B cell (primary cell): ENCODE measurements at regions not wholly inside any gene's neighbourhood (a gene's known extent, or its start where the extent isn't known, plus 50 kb on each side); places are given as distances from the start of the nearest gene placed in this dataset.

Experiments
- ATAC-seq: fragments of 200-7000 bp; cut with Tn5 transposase; one replicate; pipeline ENCODE4 v1.10.0; 2021; ENCODE audit warnings: low read depth, mild to moderate bottlenecking, moderate number of reproducible peaks, moderate library complexity
- CTCF ChIA-PET: fragments of 350-600 bp; sonication (Branson Sonifier 250); formaldehyde crosslinking; loops from one replicate; lab custom pipeline; 2021; ENCODE audit warnings: antibody characterized with exemption, inconsistent platforms; lab: Charles Lee
- POLR2A ChIA-PET: fragments of 350-600 bp; sonication (Branson Sonifier 250); formaldehyde crosslinking; loops from one replicate; lab custom pipeline; 2021; ENCODE audit warnings: antibody characterized with exemption; lab: Charles Lee
- DNase-seq: peaks from one replicate; pipeline ENCODE4 v3.0.0; 2013
- H2AFZ ChIP-seq: 2 replicates; pipeline ENCODE4 v1.6.1; 2012; ENCODE audit warnings: mild to moderate bottlenecking, low read depth, low read length; ENCODE audit not compliant: insufficient read depth, poor library complexity, severe bottlenecking
- H3K27ac ChIP-seq, 2 donors: 1 replicate in 1 of 2; 2 replicates in 1 of 2; pipeline ENCODE4 v1.5.1; 2012 to 2013; ENCODE audit warnings: low read length in 2 of 2, mild to moderate bottlenecking in 2 of 2, moderate library complexity in 1 of 2
- H3K27me3 ChIP-seq, 4 experiments: fragments of 200-600 bp in 1 of 4; sonication (generic) in 1 of 4; replicated peaks in 1 of 4; 1 replicate in 2 of 4; 2 replicates in 2 of 4; pipeline versions ENCODE4 v1.6.1 to v1.7.0; 2013 to 2016; ENCODE audit warnings: low read length in 3 of 4, mild to moderate bottlenecking in 2 of 4, mixed read lengths in 1 of 4, moderate library complexity in 1 of 4; ENCODE audit not compliant: insufficient read depth in 4 of 4, control insufficient read depth in 3 of 4; ENCODE audit errors: control extremely low read depth in 1 of 4
- H3K36me3 ChIP-seq, 2 experiments: replicated peaks in 1 of 2; 1 replicate in 1 of 2; 2 replicates in 1 of 2; pipeline versions ENCODE4 v1.6.1 to v1.7.1; 2013; ENCODE audit warnings: low read length in 1 of 2; ENCODE audit not compliant: insufficient read depth in 2 of 2, control insufficient read depth in 1 of 2; ENCODE audit errors: control extremely low read depth in 1 of 2, extremely low read depth in 1 of 2
- H3K4me1 ChIP-seq, 2 donors: fragments of 200-600 bp in 1 of 2; sonication (generic) in 1 of 2; 1 replicate in 1 of 2; 2 replicates in 1 of 2; pipeline versions ENCODE4 v1.5.1 to v1.6.1; 2013 to 2017; ENCODE audit warnings: low read length in 2 of 2; ENCODE audit not compliant: control insufficient read depth in 2 of 2, insufficient read depth in 2 of 2
- H3K4me2 ChIP-seq: replicated peaks from 2 replicates; pipeline ENCODE3; 2012; ENCODE audit warnings: mild to moderate bottlenecking, low read depth, low read length; ENCODE audit not compliant: poor library complexity, severe bottlenecking
- H3K4me3 ChIP-seq, 5 experiments: fragments of 200-600 bp in 1 of 5; sonication (generic) in 1 of 5; 1 replicate in 3 of 5; 2 replicates in 2 of 5; pipeline versions ENCODE4 v1.5.1 to v1.7.0; 2011 to 2016; ENCODE audit warnings: low read length in 4 of 5, mild to moderate bottlenecking in 4 of 5, low read depth in 2 of 5, control low read depth in 1 of 5, moderate library complexity in 1 of 5; ENCODE audit not compliant: insufficient read depth in 1 of 5; ENCODE audit errors: control extremely low read depth in 1 of 5, extremely low read depth in 1 of 5
- H3K79me2 ChIP-seq: fragments of 200-600 bp; sonication (generic); one replicate; pipeline ENCODE4 v1.6.0; 2016; ENCODE audit warnings: low read length; ENCODE audit not compliant: control insufficient read depth, insufficient read depth
- H3K9ac ChIP-seq: fragments of 200-600 bp; sonication (generic); 2 replicates; pipeline ENCODE4 v1.6.1; 2017; ENCODE audit warnings: mild to moderate bottlenecking, low read length, moderate library complexity
- H3K9me3 ChIP-seq, 3 donors: one replicate each; pipeline versions ENCODE4 v1.6.1 to v1.7.1; 2013; ENCODE audit warnings: low read length in 2 of 3; ENCODE audit not compliant: control insufficient read depth in 2 of 3, insufficient read depth in 1 of 3; ENCODE audit errors: control extremely low read depth in 1 of 3
- H4K20me1 ChIP-seq: 2 replicates; pipeline ENCODE4 v1.6.0; 2012; ENCODE audit warnings: mild to moderate bottlenecking, low read length; ENCODE audit not compliant: insufficient read depth, control insufficient read depth, poor library complexity, severe bottlenecking
- H3K27ac Mint-ChIP-seq: one replicate; pipeline ENCODE4 v1.8.0; 2021; ENCODE audit warnings: mixed read lengths
- H3K27me3 Mint-ChIP-seq: one replicate; pipeline ENCODE4 v1.8.0; 2021; ENCODE audit warnings: mixed read lengths
- H3K4me1 Mint-ChIP-seq: one replicate; pipeline ENCODE4 v1.8.0; 2021; ENCODE audit warnings: mixed read lengths
- H3K4me3 Mint-ChIP-seq: one replicate; pipeline ENCODE4 v1.8.0; 2021; ENCODE audit warnings: mixed read lengths
- H3K9me3 Mint-ChIP-seq: one replicate; pipeline ENCODE4 v1.8.0; 2022; ENCODE audit warnings: mixed read lengths; ENCODE audit not compliant: insufficient read depth
- CTCF ChIP-seq: fragments of 200-600 bp; IDR thresholded peaks from one replicate; pipeline ENCODE4 v1.8.0; 2022; ENCODE audit warnings: antibody characterized with exemption, mild to moderate bottlenecking
- EZH2 ChIP-seq: IDR thresholded peaks from 2 replicates; pipeline ENCODE4 v1.6.1; 2012; ENCODE audit warnings: borderline replicate concordance, low read depth, mild to moderate bottlenecking, moderate library complexity, low read length; ENCODE audit not compliant: insufficient read depth, poor library complexity, severe bottlenecking
- WGBS: methylation state at CpG from one replicate; pipeline ENCODE4 v1.1.5; 2013; ENCODE audit warnings: missing lambda C conversion rate; ENCODE audit not compliant: insufficient coverage; 5-methylcytosine and 5-hydroxymethylcytosine counted together
- intact Hi-C: fragments of 100-400 bp; cut with micrococcal nuclease; formaldehyde crosslinking; loops from one replicate; pipeline ENCODE4 v1.10.0; 2022

- Mint-ChIP-seq H3K9me3 (no peaks in the 10 kb centered on the region), H3K4me3 (no peak overlapping the region), H3K27ac (no peak overlapping the region), H3K4me1 (no peaks in the 10 kb centered on the region), H3K27me3 (peaks cover 26% of the 10 kb centered on the region)
- no peak overlapping the region for H3K4me3 ChIP-seq
- CTCF ChIA-PET, result interaction anchor here (0.7 to 13.3 kb wide), 7 partner anchors 9 to 75 kb away, joined by 4 to 420 read pairs (median 5); no protein-coding TSS in a partner anchor
- no peaks in the 10 kb centered on the region for H3K79me2 ChIP-seq
- ATAC-seq, result no peak
- H3K27me3 ChIP-seq, result peaks cover 0 to 13% (median 10%) of the 10 kb centered on the region in 4 experiments
- TF ChIP-seq EZH2 (no peak), CTCF (no peak)
- no peak overlapping the region for H3K9ac ChIP-seq
- no peak overlapping the region for H3K27ac ChIP-seq
- intact Hi-C loops, result no loop called here
- no peaks in the 10 kb centered on the region for H3K36me3 ChIP-seq
- no peak for DNase-seq
- H3K4me1 ChIP-seq, result no peaks in the 10 kb centered on the region
- no peak overlapping the region for H3K4me2 ChIP-seq
- 92% methylated on average over 20 of the region's 21 CpGs for WGBS
- POLR2A ChIA-PET, result interaction anchor here (0.6 kb wide), 1 partner anchor 40 kb away, joined by 3 read pairs; no protein-coding TSS in a partner anchor
- H4K20me1 ChIP-seq, result no peaks in the 10 kb centered on the region
- no peak overlapping the region for H2AFZ ChIP-seq
- peaks cover 0 to 5% (median 0%) of the 10 kb centered on the region in 3 donors for H3K9me3 ChIP-seq
Measured at GRCh38 chr9:126556560-126557250, 57.0 kb upstream of the LMX1B start.

GRCh38 chr9:126558051-126558665 lies 55.6 kb upstream of the LMX1B start:
- WGBS, result 30% methylated on average over 4 of the region's 6 CpGs
- POLR2A ChIA-PET, result interaction anchor here (0.6 to 0.8 kb wide), 2 partner anchors 25 to 28 kb away, joined by 3 read pairs; no protein-coding TSS in a partner anchor
- Histone ChIP-seq H3K27ac (no peak overlapping the region), H3K4me1 (no peaks in the 10 kb centered on the region), H3K79me2 (no peaks in the 10 kb centered on the region), H4K20me1 (no peaks in the 10 kb centered on the region), H3K9ac (no peak overlapping the region), H3K27me3 (peaks cover 0 to 23% (median 10%) of the 10 kb centered on the region in 4 experiments), H3K36me3 (no peaks in the 10 kb centered on the region), H3K4me2 (no peak overlapping the region), H2AFZ (no peak overlapping the region), H3K9me3 (peaks cover 0 to 5% (median 0%) of the 10 kb centered on the region in 3 donors), H3K4me3 (no peak overlapping the region)
- no peaks in the 10 kb centered on the region for H3K9me3 Mint-ChIP-seq
- no peak overlapping the region for H3K4me3 Mint-ChIP-seq
- intact Hi-C loops, result loop anchor here (1.0 kb wide), 2 partner anchors 41 to 57 kb away; no protein-coding TSS in a partner anchor
- DNase-seq (peak; percentile 78), ATAC-seq (peak; percentile 97)
- CTCF ChIA-PET, result interaction anchor here (0.6 to 13.3 kb wide), 23 partner anchors 9 to 260 kb away, joined by 3 to 420 read pairs (median 4); no protein-coding TSS in a partner anchor
- TF ChIP-seq EZH2 (no peak), CTCF (peak; percentile 87)
- H3K4me1 Mint-ChIP-seq, result no peaks in the 10 kb centered on the region
- peaks cover 26% of the 10 kb centered on the region for H3K27me3 Mint-ChIP-seq
- H3K27ac Mint-ChIP-seq, result no peak overlapping the region
